Sigmoid colon (tissue), 6 donors: ENCODE measurements at regions not wholly inside any gene's neighbourhood (a gene's known extent, or its start where the extent isn't known, plus 50 kb on each side); places are given as distances from the start of the nearest gene placed in this dataset.

Experiments used
- DNase-seq: peaks from one replicate; pipeline ENCODE4 v3.0.0-alpha.2; 2019
- H3K27ac ChIP-seq, 4 donors: fragments of 200-600 bp; sonication (generic); one replicate each; pipeline ENCODE4 v1.5.1; 2016 to 2019; ENCODE audit warnings: mild to moderate bottlenecking in 1 of 4
- H3K27me3 ChIP-seq, 3 donors: fragments of 200-600 bp; sonication (generic); one replicate each; pipeline ENCODE4 v1.5.1; 2019; ENCODE audit warnings: mild to moderate bottlenecking in 1 of 3
- H3K36me3 ChIP-seq, 4 donors: fragments of 200-600 bp; sonication (generic); one replicate each; pipeline ENCODE4 v1.5.1; 2016 to 2019
- H3K4me1 ChIP-seq, 4 donors: fragments of 200-600 bp; sonication (generic); one replicate each; pipeline ENCODE4 v1.5.1; 2017 to 2019
- H3K4me3 ChIP-seq, 4 donors: fragments of 200-600 bp; sonication (generic); one replicate each; pipeline ENCODE4 v1.5.1; 2017 to 2019; ENCODE audit warnings: mild to moderate bottlenecking in 2 of 4, moderate library complexity in 1 of 4
- H3K9me3 ChIP-seq, 4 donors: fragments of 200-600 bp in 3 of 4; sonication (generic) in 3 of 4; one replicate each; pipeline versions ENCODE4 v1.5.1 to v1.6.1; 2013 to 2019
- EP300 ChIP-seq, 4 donors: sonication (generic); formaldehyde crosslinking; IDR thresholded peaks; one replicate each; pipeline ENCODE4 v1.6.1; 2017; ENCODE audit warnings: antibody characterized with exemption in 4 of 4
- POLR2A ChIP-seq, 2 donors: fragments of 450-650 bp; IDR thresholded peaks; one replicate each; pipeline ENCODE4 v1.6.1; 2016; ENCODE audit warnings: antibody characterized with exemption in 2 of 2, mild to moderate bottlenecking in 2 of 2, moderate library complexity in 2 of 2
- POLR2AphosphoS5 ChIP-seq, 4 donors: sonication (generic); formaldehyde crosslinking; IDR thresholded peaks; one replicate each; pipeline ENCODE4 v1.6.1; 2017; ENCODE audit warnings: antibody characterized with exemption in 4 of 4
- WGBS, 2 donors: extraction: QIAGEN DNeasy Blood & Tissue Kit; methylation state at CpG; one replicate each; pipeline ENCODE4 v1.1.7; 2013; 5-methylcytosine and 5-hydroxymethylcytosine counted together
- intact Hi-C: fragments of 100-400 bp; cut with DNase I; formaldehyde crosslinking; loops from one replicate; pipeline ENCODE4 v1.15.1; 2023
- TF ChIP-seq, protein P1 (sequence below), 4 experiments: fragments of 450-650 bp in 3 of 4; fragments of 200-600 bp in 1 of 4; IDR thresholded peaks; one replicate each; pipeline ENCODE4 v1.5.1; 2016 to 2019; ENCODE audit warnings: antibody characterized with exemption in 4 of 4, mild to moderate bottlenecking in 3 of 4, moderate library complexity in 2 of 4
- donor health status: healthy with polysubstance abuse.
- donor health status: healthy.

DNA sequence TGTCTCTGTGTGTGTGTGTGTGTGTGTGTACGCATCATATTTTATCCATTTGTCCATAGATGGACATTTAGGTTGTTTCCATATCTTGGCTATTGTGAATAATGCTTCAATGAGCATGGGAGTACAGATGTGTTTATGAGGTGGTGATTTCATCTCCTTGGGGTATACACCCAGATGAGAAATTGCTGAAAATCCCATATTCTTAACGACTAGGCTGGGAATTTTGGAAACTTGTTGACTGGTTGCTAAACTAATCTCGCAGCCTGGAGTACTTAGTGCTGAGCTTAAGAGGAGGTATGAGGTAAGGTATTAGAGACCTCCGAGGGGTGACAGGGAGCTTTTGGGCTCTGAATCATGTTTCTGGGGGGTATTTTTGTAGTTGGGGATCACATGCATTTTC is 66.0 kb upstream of the SPRED2 start:
- intact Hi-C loops, result no loop called here
- H3K9me3 ChIP-seq, result no peaks in the 10 kb centered on the region
- no peaks in the 10 kb centered on the region for H3K27me3 ChIP-seq
- H3K4me3 ChIP-seq, result no peak overlapping the region
- no peak overlapping the region for H3K27ac ChIP-seq
- WGBS, 2 donors, result 90 to 92% methylated on average over 4 of the region's 4 CpGs
- H3K4me1 ChIP-seq, result no peaks in the 10 kb centered on the region
- no peak for TF ChIP-seq POLR2AphosphoS5 (IDR thresholded peaks at IDR 0.05)
- TF ChIP-seq, protein P1, sequence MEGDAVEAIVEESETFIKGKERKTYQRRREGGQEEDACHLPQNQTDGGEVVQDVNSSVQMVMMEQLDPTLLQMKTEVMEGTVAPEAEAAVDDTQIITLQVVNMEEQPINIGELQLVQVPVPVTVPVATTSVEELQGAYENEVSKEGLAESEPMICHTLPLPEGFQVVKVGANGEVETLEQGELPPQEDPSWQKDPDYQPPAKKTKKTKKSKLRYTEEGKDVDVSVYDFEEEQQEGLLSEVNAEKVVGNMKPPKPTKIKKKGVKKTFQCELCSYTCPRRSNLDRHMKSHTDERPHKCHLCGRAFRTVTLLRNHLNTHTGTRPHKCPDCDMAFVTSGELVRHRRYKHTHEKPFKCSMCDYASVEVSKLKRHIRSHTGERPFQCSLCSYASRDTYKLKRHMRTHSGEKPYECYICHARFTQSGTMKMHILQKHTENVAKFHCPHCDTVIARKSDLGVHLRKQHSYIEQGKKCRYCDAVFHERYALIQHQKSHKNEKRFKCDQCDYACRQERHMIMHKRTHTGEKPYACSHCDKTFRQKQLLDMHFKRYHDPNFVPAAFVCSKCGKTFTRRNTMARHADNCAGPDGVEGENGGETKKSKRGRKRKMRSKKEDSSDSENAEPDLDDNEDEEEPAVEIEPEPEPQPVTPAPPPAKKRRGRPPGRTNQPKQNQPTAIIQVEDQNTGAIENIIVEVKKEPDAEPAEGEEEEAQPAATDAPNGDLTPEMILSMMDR (IDR thresholded peaks at IDR 0.05), result no peak
- no peak for TF ChIP-seq POLR2A (IDR thresholded peaks at IDR 0.05)
- no peak for TF ChIP-seq EP300 (IDR thresholded peaks at IDR 0.05)
- no peak for DNase-seq
- no peaks in the 10 kb centered on the region for H3K36me3 ChIP-seq

DNA sequence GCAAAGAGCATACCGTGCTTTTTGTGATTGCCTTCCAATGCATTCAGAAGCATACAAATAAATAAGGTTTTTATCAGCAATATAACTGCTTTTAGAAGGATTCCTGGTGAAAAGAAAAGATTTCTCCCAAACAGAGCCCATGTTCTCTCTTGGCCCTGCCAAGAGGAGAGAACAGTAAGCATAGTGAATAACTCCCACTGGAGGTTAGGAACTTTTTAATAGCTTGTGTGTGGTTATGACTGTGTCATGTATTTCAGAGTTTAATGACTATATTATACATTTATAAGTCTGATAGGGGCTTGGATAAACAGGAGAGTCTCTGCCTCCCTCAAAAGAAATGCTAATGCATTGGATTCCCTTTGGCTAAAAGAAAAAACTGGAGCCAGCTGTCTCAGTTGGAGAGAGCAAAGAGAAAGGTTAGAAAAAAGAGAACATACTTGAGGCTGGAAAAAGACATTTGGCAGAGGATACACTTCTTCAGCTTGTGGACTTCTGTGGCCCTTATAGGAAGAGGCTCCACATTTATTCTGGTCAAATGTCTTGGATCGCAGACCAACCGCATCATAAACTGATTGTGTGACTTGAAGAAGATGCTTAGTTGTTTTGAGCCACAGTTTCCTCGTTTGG is 63.0 kb upstream of the SPRED2 start:
- H3K9me3 ChIP-seq, result no peaks in the 10 kb centered on the region
- no peaks in the 10 kb centered on the region for H3K27me3 ChIP-seq
- intact Hi-C loops, result no loop called here
- no peaks in the 10 kb centered on the region for H3K36me3 ChIP-seq
- WGBS, 2 donors, result 77 to 78% methylated on average over 4 of the region's 4 CpGs
- no peaks in the 10 kb centered on the region for H3K4me1 ChIP-seq
- TF ChIP-seq, protein P1 (IDR thresholded peaks at IDR 0.05), result no peak
- TF ChIP-seq EP300 (IDR thresholded peaks at IDR 0.05), result no peak
- no peak for TF ChIP-seq POLR2A (IDR thresholded peaks at IDR 0.05)
- no peak for TF ChIP-seq POLR2AphosphoS5 (IDR thresholded peaks at IDR 0.05)
- no peak overlapping the region for H3K4me3 ChIP-seq
- no peak overlapping the region for H3K27ac ChIP-seq
- no peak for DNase-seq

DNA sequence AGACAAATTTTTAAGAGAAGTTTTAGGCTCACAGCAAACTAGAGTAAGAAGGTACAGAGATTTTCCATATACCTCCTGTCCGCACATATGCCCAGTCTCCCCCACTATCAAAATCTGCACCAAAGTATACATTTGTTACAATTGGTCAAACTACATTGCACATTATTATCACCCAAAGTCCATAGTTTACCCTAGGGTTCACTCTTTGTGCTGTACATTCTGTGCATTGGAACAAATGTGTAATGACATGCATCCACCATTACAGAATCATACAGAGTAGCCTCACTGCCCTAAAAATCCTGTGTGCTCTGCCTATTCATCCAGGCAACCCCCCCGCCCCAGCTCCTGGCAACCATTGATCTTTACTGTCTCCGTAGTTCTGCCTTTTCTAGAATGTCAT is 61.7 kb upstream of the SPRED2 start:
- TF ChIP-seq EP300 (IDR thresholded peaks at IDR 0.05), result no peak
- no peak for TF ChIP-seq POLR2A (IDR thresholded peaks at IDR 0.05)
- TF ChIP-seq, protein P1 (IDR thresholded peaks at IDR 0.05), result no peak
- TF ChIP-seq POLR2AphosphoS5 (IDR thresholded peaks at IDR 0.05), result no peak
- no peak overlapping the region for H3K27ac ChIP-seq
- no peak overlapping the region for H3K4me3 ChIP-seq
- no peak for DNase-seq
- H3K9me3 ChIP-seq, result no peaks in the 10 kb centered on the region
- intact Hi-C loops, result no loop called here
- no peaks in the 10 kb centered on the region for H3K27me3 ChIP-seq
- H3K4me1 ChIP-seq, result no peaks in the 10 kb centered on the region
- H3K36me3 ChIP-seq, result no peaks in the 10 kb centered on the region
- 82 to 97% methylated on average over 3 of the region's 3 CpGs for WGBS, 2 donors

DNA sequence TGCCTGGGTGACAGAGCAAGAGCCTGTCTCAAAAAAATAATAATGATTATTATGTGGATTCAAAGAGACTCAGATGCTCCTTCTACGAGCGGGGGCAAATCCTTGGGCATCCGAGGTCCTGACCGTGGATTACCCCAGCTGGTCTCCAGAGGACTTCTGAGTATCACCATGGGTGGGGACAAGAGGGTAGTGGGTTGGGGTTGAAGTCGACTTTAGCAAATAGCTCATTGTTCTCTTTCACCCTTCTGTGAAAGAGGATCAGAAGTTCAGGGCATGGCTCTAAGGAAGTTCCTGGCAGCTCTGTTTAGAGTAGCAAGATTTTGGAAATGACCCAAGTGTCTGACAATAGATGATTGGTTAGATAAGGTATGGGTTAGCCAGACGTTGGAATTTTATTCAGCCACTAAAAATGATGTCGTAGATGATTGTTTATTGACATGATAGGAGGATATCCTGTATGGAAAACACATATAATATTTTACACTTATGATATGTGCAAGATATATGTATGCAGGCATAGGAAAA is 59.0 kb upstream of the SPRED2 start:
- H3K9me3 ChIP-seq, result no peaks in the 10 kb centered on the region
- H3K27ac ChIP-seq, result no peak overlapping the region
- no peak for DNase-seq
- H3K4me3 ChIP-seq, result no peak overlapping the region
- no peaks in the 10 kb centered on the region for H3K4me1 ChIP-seq
- TF ChIP-seq POLR2AphosphoS5 (IDR thresholded peaks at IDR 0.05), result no peak
- TF ChIP-seq EP300 (IDR thresholded peaks at IDR 0.05), result no peak
- no peak for TF ChIP-seq POLR2A (IDR thresholded peaks at IDR 0.05)
- TF ChIP-seq, protein P1 (IDR thresholded peaks at IDR 0.05), result no peak
- WGBS, 2 donors, result 18 to 64% methylated on average over 7 of the region's 7 CpGs
- H3K36me3 ChIP-seq, result no peaks in the 10 kb centered on the region
- no peaks in the 10 kb centered on the region for H3K27me3 ChIP-seq
- intact Hi-C loops, result no loop called here

DNA sequence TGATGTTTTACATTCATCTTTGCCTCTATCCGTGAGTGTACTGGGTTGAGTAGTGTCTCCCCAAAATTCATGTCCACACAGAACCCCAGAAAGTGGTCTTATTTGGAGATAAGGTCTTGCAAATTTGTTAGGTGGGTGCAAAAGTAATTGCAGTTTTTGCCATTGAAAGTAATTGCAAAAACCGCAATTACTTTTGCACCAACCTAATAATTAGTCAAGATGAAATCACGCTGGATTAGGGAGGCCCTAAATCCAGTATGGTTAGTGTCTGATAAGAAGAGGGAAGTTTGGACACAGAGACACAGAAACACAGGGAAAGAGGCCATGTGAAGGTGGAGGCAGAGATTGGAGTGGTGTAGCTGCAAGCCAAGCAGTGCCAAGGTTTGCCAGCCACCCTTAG is 57.8 kb upstream of the SPRED2 start:
- intact Hi-C loops, result no loop called here
- TF ChIP-seq POLR2AphosphoS5 (IDR thresholded peaks at IDR 0.05) (no peak), POLR2A (IDR thresholded peaks at IDR 0.05) (no peak), EP300 (IDR thresholded peaks at IDR 0.05) (no peak)
- TF ChIP-seq, protein P1 (IDR thresholded peaks at IDR 0.05), result no peak
- Histone ChIP-seq H3K9me3 (no peaks in the 10 kb centered on the region), H3K27me3 (no peaks in the 10 kb centered on the region), H3K27ac (no peak overlapping the region), H3K4me3 (no peak overlapping the region), H3K4me1 (no peaks in the 10 kb centered on the region), H3K36me3 (no peaks in the 10 kb centered on the region)
- DNase-seq, result no peak
- 81 to 94% methylated on average over 3 of the region's 3 CpGs for WGBS, 2 donors
